NOMO-1 treated with dmso at 0.1 percent for 144 hours (cell line): ENCODE measurements at regions not wholly inside any gene's neighbourhood (a gene's known extent, or its start where the extent isn't known, plus 50 kb on each side); places are given as distances from the start of the nearest gene placed in this dataset.
"Not testable (repeated sequence)": the region's sequence is repeated elsewhere in the genome, so short reads cannot be mapped to it uniquely, and the experiment has no call there.

ENCODE experiments used
- DNase-seq: peaks from one replicate; lab custom pipeline; 2025; ENCODE audit not compliant: unreplicated experiment; lab: John Stamatoyannopoulos, UW

GRCh38 chr1:214715126-214715525 lies 112.1 kb downstream of the CENPF start:
- DNase-seq: no peak

GRCh38 chr1:214717351-214717750 lies 114.4 kb downstream of the CENPF start:
- no peak for DNase-seq

- DNase-seq: no peak
Observed at GRCh38 chr1:214718724-214719123, 115.7 kb downstream of the CENPF start.

- DNase-seq: no peak
Observed at GRCh38 chr1:214719207-214719606, 116.2 kb downstream of the CENPF start.

- no peak for DNase-seq
Observed at GRCh38 chr1:214720561-214720960, 117.6 kb downstream of the CENPF start.

- no peak for DNase-seq
Observed at GRCh38 chr1:214727274-214727673, 124.3 kb downstream of the CENPF start.

- no peak for DNase-seq
Observed at GRCh38 chr1:214739621-214740238, 136.7 kb downstream of the CENPF start.

GRCh38 chr1:214740471-214740870 lies 137.5 kb downstream of the CENPF start:
- DNase-seq: no peak

GRCh38 chr1:214747050-214747635 lies 144.1 kb downstream of the CENPF start:
- no peak for DNase-seq

GRCh38 chr1:214753236-214753852 lies 150.3 kb downstream of the CENPF start:
- DNase-seq: no peak

- DNase-seq: no peak
Observed at GRCh38 chr1:214761030-214761429, 158.0 kb downstream of the CENPF start.

GRCh38 chr1:214762902-214763301 lies 159.9 kb downstream of the CENPF start:
- no peak for DNase-seq

GRCh38 chr1:214764502-214764901 lies 161.5 kb downstream of the CENPF start:
- no peak for DNase-seq

GRCh38 chr1:214767221-214767620 lies 164.2 kb downstream of the CENPF start:
- no peak for DNase-seq

- DNase-seq: not testable (repeated sequence)
Observed at GRCh38 chr1:214769666-214770065, 166.7 kb downstream of the CENPF start.

GRCh38 chr1:214777364-214777763 lies 174.4 kb downstream of the CENPF start:
- DNase-seq: no peak

- DNase-seq: no peak
Observed at GRCh38 chr1:214791961-214792360, 189.0 kb downstream of the CENPF start.

- DNase-seq: no peak
Observed at GRCh38 chr1:214792527-214793186, 189.7 kb downstream of the CENPF start.

GRCh38 chr1:214793708-214794107 lies 190.7 kb downstream of the CENPF start:
- no peak for DNase-seq

- DNase-seq: no peak
Observed at GRCh38 chr1:214801191-214801590, 198.2 kb downstream of the CENPF start.

GRCh38 chr1:214808845-214809460 lies 206.0 kb downstream of the CENPF start:
- no peak for DNase-seq

GRCh38 chr1:214816603-214817002 lies 213.6 kb downstream of the CENPF start:
- DNase-seq: no peak
